ENCODE measurements at regions not wholly inside any gene's neighbourhood (a gene's known extent, or its start where the extent isn't known, plus 50 kb on each side); places are given as distances from the start of the nearest gene placed in this dataset.

DNA sequence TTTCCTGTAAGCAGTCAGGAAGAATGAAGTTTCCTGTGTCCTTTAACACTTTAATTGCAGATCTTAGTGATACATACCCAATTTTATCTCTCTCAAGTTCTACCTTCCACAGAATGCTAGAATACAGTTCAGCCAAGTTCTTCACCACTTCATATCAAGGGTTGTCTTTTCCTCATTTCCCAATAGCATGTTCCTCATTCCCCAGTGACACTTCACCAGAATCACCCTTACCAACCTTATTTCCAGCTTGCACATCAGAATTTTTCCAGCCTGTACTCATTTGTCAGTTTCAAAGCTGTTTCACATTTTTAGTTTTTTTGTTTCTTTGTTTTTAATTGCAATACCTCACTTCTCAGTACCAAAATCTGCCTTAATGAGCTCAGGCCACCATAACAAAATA lies 126.1 kb downstream of the ESM1 start:
- TF ChIP-seq, protein P1, sequence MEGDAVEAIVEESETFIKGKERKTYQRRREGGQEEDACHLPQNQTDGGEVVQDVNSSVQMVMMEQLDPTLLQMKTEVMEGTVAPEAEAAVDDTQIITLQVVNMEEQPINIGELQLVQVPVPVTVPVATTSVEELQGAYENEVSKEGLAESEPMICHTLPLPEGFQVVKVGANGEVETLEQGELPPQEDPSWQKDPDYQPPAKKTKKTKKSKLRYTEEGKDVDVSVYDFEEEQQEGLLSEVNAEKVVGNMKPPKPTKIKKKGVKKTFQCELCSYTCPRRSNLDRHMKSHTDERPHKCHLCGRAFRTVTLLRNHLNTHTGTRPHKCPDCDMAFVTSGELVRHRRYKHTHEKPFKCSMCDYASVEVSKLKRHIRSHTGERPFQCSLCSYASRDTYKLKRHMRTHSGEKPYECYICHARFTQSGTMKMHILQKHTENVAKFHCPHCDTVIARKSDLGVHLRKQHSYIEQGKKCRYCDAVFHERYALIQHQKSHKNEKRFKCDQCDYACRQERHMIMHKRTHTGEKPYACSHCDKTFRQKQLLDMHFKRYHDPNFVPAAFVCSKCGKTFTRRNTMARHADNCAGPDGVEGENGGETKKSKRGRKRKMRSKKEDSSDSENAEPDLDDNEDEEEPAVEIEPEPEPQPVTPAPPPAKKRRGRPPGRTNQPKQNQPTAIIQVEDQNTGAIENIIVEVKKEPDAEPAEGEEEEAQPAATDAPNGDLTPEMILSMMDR (IDR thresholded peaks at IDR 0.05 in 4 of 5, conservative IDR thresholded peaks at IDR 0.05 in 1 of 5): no peak
- TF ChIP-seq POLR2A (IDR thresholded peaks at IDR 0.05): no peak
